SK-N-SH (cell line): ENCODE measurements at regions not wholly inside any gene's neighbourhood (a gene's known extent, or its start where the extent isn't known, plus 50 kb on each side); places are given as distances from the start of the nearest gene placed in this dataset.

Experiments used
- CTCF ChIA-PET: fragments of 300-600, 350-600 bp; formaldehyde crosslinking; extraction: SDS; loops from one replicate; lab custom pipeline; 2021; lab: Yijun Ruan, JAX
- POLR2A ChIA-PET: fragments of 350-600 bp; sonication (Branson Sonifier 250); formaldehyde crosslinking; extraction: SDS; loops from one replicate; lab custom pipeline; 2020; ENCODE audit warnings: antibody characterized with exemption, inconsistent platforms; lab: Yijun Ruan, JAX
- DNase-seq: peaks from one replicate; pipeline ENCODE4 v3.0.0; 2012
- H2AFZ ChIP-seq: fragments of 200-600 bp; sonication (generic); 2 replicates; pipeline ENCODE4 v1.8.1; 2016; ENCODE audit warnings: antibody characterized with exemption, mild to moderate bottlenecking, low read depth
- H3F3A ChIP-seq: fragments of 200-600 bp; sonication (generic); replicated peaks from 2 replicates; pipeline ENCODE3; 2016; ENCODE audit warnings: antibody characterized with exemption, mild to moderate bottlenecking; ENCODE audit not compliant: insufficient read depth
- H3K27ac ChIP-seq, 2 experiments: fragments of 200-500 bp in 1 of 2; fragments of 200-600 bp in 1 of 2; sonication (Bioruptor generic) in 1 of 2; sonication (generic), shearing (Covaris generic) in 1 of 2; 2 replicates each; pipeline versions ENCODE4 v1.5.1 to v1.6.1; 2014 to 2016; ENCODE audit warnings: low read depth in 2 of 2, inconsistent platforms in 1 of 2, low read length in 1 of 2, mild to moderate bottlenecking in 1 of 2, mixed read lengths in 1 of 2
- H3K27me3 ChIP-seq: fragments of 200-600 bp; sonication (generic), shearing (Covaris generic); 2 replicates; pipeline ENCODE4 v1.6.1; 2016; ENCODE audit warnings: mixed run types; ENCODE audit not compliant: insufficient read depth
- H3K36me3 ChIP-seq, 2 experiments: fragments of 200-500 bp in 1 of 2; fragments of 200-600 bp in 1 of 2; sonication (Bioruptor generic) in 1 of 2; sonication (generic) in 1 of 2; replicated peaks in 1 of 2; 2 replicates each; pipeline versions ENCODE3 to v1.5.1; 2014 to 2016; ENCODE audit warnings: low read length in 1 of 2, mild to moderate bottlenecking in 1 of 2; ENCODE audit not compliant: insufficient read depth in 2 of 2, control insufficient read depth in 1 of 2
- H3K4me1 ChIP-seq, 2 experiments: fragments of 200-500 bp in 1 of 2; fragments of 200-600 bp in 1 of 2; sonication (Bioruptor generic) in 1 of 2; sonication (generic), shearing (Covaris generic) in 1 of 2; 2 replicates each; pipeline versions ENCODE4 v1.5.1 to v1.6.1; 2014 to 2016; ENCODE audit warnings: low read depth in 1 of 2, low read length in 1 of 2, mixed run types in 1 of 2; ENCODE audit not compliant: insufficient read depth in 2 of 2, control insufficient read depth in 1 of 2
- H3K4me2 ChIP-seq: fragments of 200-600 bp; sonication (generic), shearing (Covaris generic); 2 replicates; pipeline ENCODE4 v1.6.1; 2017; ENCODE audit warnings: mixed run types
- H3K4me3 ChIP-seq, 2 experiments: fragments of 200-500 bp in 1 of 2; fragments of 200-600 bp in 1 of 2; sonication (Bioruptor generic) in 1 of 2; sonication (generic), shearing (Covaris generic) in 1 of 2; 2 replicates each; pipeline versions ENCODE4 v1.5.1 to v1.8.1; 2014 to 2016; ENCODE audit warnings: low read depth in 2 of 2, inconsistent platforms in 1 of 2, low read length in 1 of 2, mild to moderate bottlenecking in 1 of 2, mixed read lengths in 1 of 2, moderate library complexity in 1 of 2
- H3K79me2 ChIP-seq: fragments of 200-600 bp; sonication (generic); 2 replicates; pipeline ENCODE4 v1.8.1; 2017; ENCODE audit warnings: mild to moderate bottlenecking; ENCODE audit not compliant: insufficient read depth
- H3K9ac ChIP-seq: fragments of 200-600 bp; sonication (generic); 2 replicates; pipeline ENCODE4 v1.6.1; 2017; ENCODE audit warnings: mixed run types
- H3K9me2 ChIP-seq: fragments of 200-600 bp; sonication (generic); 2 replicates; pipeline ENCODE4 v1.6.1; 2017; ENCODE audit warnings: mixed run types
- H3K9me3 ChIP-seq: fragments of 200-600 bp; sonication (generic); 2 replicates; pipeline ENCODE4 v1.6.1; 2017; ENCODE audit warnings: mixed run types, mild to moderate bottlenecking, moderate library complexity
- H4K20me1 ChIP-seq: fragments of 200-600 bp; sonication (generic); 2 replicates; pipeline ENCODE4 v1.6.1; 2017; ENCODE audit warnings: mild to moderate bottlenecking, mixed run types; ENCODE audit not compliant: insufficient read depth
- CTCF ChIP-seq: fragments of 200-600 bp; sonication (generic); IDR thresholded peaks from 2 replicates; pipeline ENCODE4 v1.6.1; 2017; ENCODE audit warnings: antibody characterized with exemption, mild to moderate bottlenecking, moderate library complexity
- ELF1 ChIP-seq: IDR thresholded peaks from 2 replicates; pipeline ENCODE4 v1.4.0; 2012
- EP300 ChIP-seq, 2 experiments: IDR thresholded peaks; 2 replicates each; pipeline versions ENCODE4 v1.4.0 to v1.6.1; 2012; ENCODE audit warnings: borderline replicate concordance in 1 of 2, low read depth in 1 of 2, low read length in 1 of 2
- FOSL2 ChIP-seq: IDR thresholded peaks from 2 replicates; pipeline ENCODE4 v1.4.0; 2012; ENCODE audit warnings: low read depth, mild to moderate bottlenecking, moderate library complexity, borderline replicate concordance
- FOXJ3 ChIP-seq: sonication (generic); formaldehyde crosslinking; IDR thresholded peaks from 2 replicates; pipeline ENCODE4 v1.5.1; 2020; ENCODE audit warnings: mild to moderate bottlenecking, missing genetic modification reagents
- GABPA ChIP-seq: IDR thresholded peaks from 2 replicates; pipeline ENCODE4 v1.4.0; 2012; ENCODE audit warnings: low read depth, mild to moderate bottlenecking
- GATA2 ChIP-seq: sonication (generic); formaldehyde crosslinking; IDR thresholded peaks from 2 replicates; pipeline ENCODE4 v1.5.0; 2020; ENCODE audit warnings: mild to moderate bottlenecking, missing genetic modification reagents
- MAX ChIP-seq: IDR thresholded peaks from 2 replicates; pipeline ENCODE4 v1.4.0; 2012; ENCODE audit warnings: low read depth
- MEF2A ChIP-seq: IDR thresholded peaks from 2 replicates; pipeline ENCODE4 v1.4.0; 2012; ENCODE audit warnings: low read depth, borderline replicate concordance
- MXI1 ChIP-seq: IDR thresholded peaks from 2 replicates; pipeline ENCODE4 v1.6.1; 2012; ENCODE audit warnings: mild to moderate bottlenecking, low read depth, low read length, improper control_type of control experiment
- NFIC ChIP-seq: IDR thresholded peaks from 2 replicates; pipeline ENCODE4 v1.4.0; 2012; ENCODE audit warnings: borderline replicate concordance
- NRF1 ChIP-seq: IDR thresholded peaks from 2 replicates; pipeline ENCODE4 v1.6.1; 2012; ENCODE audit warnings: low read depth, mild to moderate bottlenecking, low read length
- SIN3A ChIP-seq: IDR thresholded peaks from 2 replicates; pipeline ENCODE4 v1.6.1; 2012; ENCODE audit warnings: low read depth, mild to moderate bottlenecking, low read length, moderate library complexity, borderline replicate concordance
- SMC3 ChIP-seq: IDR thresholded peaks from 2 replicates; pipeline ENCODE4 v1.6.1; 2012; ENCODE audit warnings: low read depth, low read length, improper control_type of control experiment
- TCF12 ChIP-seq: IDR thresholded peaks from 2 replicates; pipeline ENCODE4 v1.4.0; 2012
- USF2 ChIP-seq: fragments of 150-350 bp; IDR thresholded peaks from 2 replicates; pipeline ENCODE4 v1.6.1; 2017; ENCODE audit warnings: antibody characterized with exemption, low read length, low read depth, borderline replicate concordance
- YY1 ChIP-seq: IDR thresholded peaks from 2 replicates; pipeline ENCODE4 v1.4.0; 2012; ENCODE audit warnings: low read depth, mild to moderate bottlenecking
- ZBTB33 ChIP-seq: IDR thresholded peaks from 2 replicates; pipeline ENCODE4 v1.4.0; 2012; ENCODE audit warnings: low read depth, borderline replicate concordance

GRCh38 chr5:5969942-5970483 lies 408.3 kb downstream of the MED10 start:
- H3K36me3 ChIP-seq: no peaks in the 10 kb centered on the region
- H3K79me2 ChIP-seq: no peaks in the 10 kb centered on the region
- ChIA-PET POLR2A (no interaction called here), CTCF (no interaction called here)
- no peaks in the 10 kb centered on the region for H3K9me2 ChIP-seq
- H3K4me1 ChIP-seq: no peaks in the 10 kb centered on the region
- H3F3A ChIP-seq: no peaks in the 10 kb centered on the region
- H3K4me2 ChIP-seq: no peak overlapping the region
- no peak overlapping the region for H3K27ac ChIP-seq
- H3K9ac ChIP-seq: no peak overlapping the region
- H3K27me3 ChIP-seq: no peaks in the 10 kb centered on the region
- no peaks in the 10 kb centered on the region for H4K20me1 ChIP-seq
- TF ChIP-seq SIN3A (no peak), TCF12 (no peak), FOSL2 (no peak), FOXJ3 (CRISPR knock-in tag) (no peak), MXI1 (no peak), ZBTB33 (no peak), GABPA (no peak), YY1 (no peak), SMC3 (no peak), ELF1 (no peak), CTCF (no peak), EP300 (IDR thresholded peaks at IDR 0.05; ENCODE audit: borderline replicate concordance in 1 of 2, low read depth in 1 of 2, low read length in 1 of 2) (no peak), GATA2 (CRISPR knock-in tag) (no peak), MEF2A (no peak), MAX (no peak), NRF1 (no peak), USF2 (no peak), NFIC (no peak)
- H2AFZ ChIP-seq: no peak overlapping the region
- no peak for DNase-seq
- H3K9me3 ChIP-seq: no peaks in the 10 kb centered on the region
- H3K4me3 ChIP-seq: no peak overlapping the region
